ENCODE measurements at regions not wholly inside any gene's neighbourhood (a gene's known extent, or its start where the extent isn't known, plus 50 kb on each side); places are given as distances from the start of the nearest gene placed in this dataset.

- no peak overlapping the region for H3K27ac Mint-ChIP-seq
- Histone ChIP-seq H2BK12ac (ENCODE audit: insufficient read length, low read depth, low read length) (no peak overlapping the region), H4K20me1 (ENCODE audit: control insufficient read depth, insufficient read depth, insufficient read length) (no peaks in the 10 kb centered on the region), H3K4me1 (ENCODE audit: insufficient read depth, low read length) (no peaks in the 10 kb centered on the region), H4K91ac (ENCODE audit: insufficient read length, low read depth, low read length) (no peak overlapping the region), H2BK15ac (ENCODE audit: low read depth, low read length) (no peak overlapping the region), H4K8ac (replicated peaks; ENCODE audit: insufficient read length, low read depth, low read length) (no peak overlapping the region), H3K4me2 (ENCODE audit: insufficient read depth, insufficient read length, low read length) (no peak overlapping the region), H3K14ac (ENCODE audit: insufficient read depth, low read length) (no peak overlapping the region), H3T11ph (ENCODE audit: low read length) (no peak overlapping the region), H2BK5ac (ENCODE audit: insufficient read length, low read length) (no peak overlapping the region), H3K23me2 (ENCODE audit: insufficient read length, low read depth, low read length, poor library complexity, severe bottlenecking) (no peaks in the 10 kb centered on the region), H3K23ac (ENCODE audit: insufficient read length, low read depth, low read length) (no peak overlapping the region), H3K79me1 (ENCODE audit: insufficient read depth, low read depth, low read length, poor library complexity, severe bottlenecking) (no peaks in the 10 kb centered on the region), H3K4ac (ENCODE audit: low read depth, low read length) (no peak overlapping the region), H3K79me2 (ENCODE audit: insufficient read depth, low read length) (no peaks in the 10 kb centered on the region), H3K27ac (ENCODE audit: insufficient read length, low read depth, low read length) (no peak overlapping the region), H3K56ac (ENCODE audit: insufficient read length, low read depth, low read length) (no peak overlapping the region), H4K5ac (ENCODE audit: insufficient read length, low read depth, low read length) (no peak overlapping the region), H3K9ac (ENCODE audit: extremely low read depth, insufficient read length, low read length) (no peak overlapping the region), H2AFZ (ENCODE audit: low read length) (no peak overlapping the region), H3K9me3 (ENCODE audit: control insufficient read depth, low read depth, low read length) (no peaks in the 10 kb centered on the region), H3K27me3 (ENCODE audit: insufficient read depth, low read length) (no peaks in the 10 kb centered on the region), H3K18ac (ENCODE audit: insufficient read length, low read depth, low read length) (no peak overlapping the region), H2AK5ac (ENCODE audit: insufficient read length, low read length) (no peak overlapping the region), H2BK120ac (ENCODE audit: low read depth, low read length, poor library complexity, severe bottlenecking) (no peak overlapping the region), H2BK20ac (ENCODE audit: low read depth, low read length, poor library complexity, severe bottlenecking) (no peak overlapping the region)
- no peaks in the 10 kb centered on the region for H3K9me3 Mint-ChIP-seq
- H3K27me3 Mint-ChIP-seq (ENCODE audit: low read depth), result no peaks in the 10 kb centered on the region
- no peak for DNase-seq
- H3K4me3 Mint-ChIP-seq, result no peak overlapping the region
- no peaks in the 10 kb centered on the region for H3K4me1 Mint-ChIP-seq
- TF ChIP-seq, protein P1, sequence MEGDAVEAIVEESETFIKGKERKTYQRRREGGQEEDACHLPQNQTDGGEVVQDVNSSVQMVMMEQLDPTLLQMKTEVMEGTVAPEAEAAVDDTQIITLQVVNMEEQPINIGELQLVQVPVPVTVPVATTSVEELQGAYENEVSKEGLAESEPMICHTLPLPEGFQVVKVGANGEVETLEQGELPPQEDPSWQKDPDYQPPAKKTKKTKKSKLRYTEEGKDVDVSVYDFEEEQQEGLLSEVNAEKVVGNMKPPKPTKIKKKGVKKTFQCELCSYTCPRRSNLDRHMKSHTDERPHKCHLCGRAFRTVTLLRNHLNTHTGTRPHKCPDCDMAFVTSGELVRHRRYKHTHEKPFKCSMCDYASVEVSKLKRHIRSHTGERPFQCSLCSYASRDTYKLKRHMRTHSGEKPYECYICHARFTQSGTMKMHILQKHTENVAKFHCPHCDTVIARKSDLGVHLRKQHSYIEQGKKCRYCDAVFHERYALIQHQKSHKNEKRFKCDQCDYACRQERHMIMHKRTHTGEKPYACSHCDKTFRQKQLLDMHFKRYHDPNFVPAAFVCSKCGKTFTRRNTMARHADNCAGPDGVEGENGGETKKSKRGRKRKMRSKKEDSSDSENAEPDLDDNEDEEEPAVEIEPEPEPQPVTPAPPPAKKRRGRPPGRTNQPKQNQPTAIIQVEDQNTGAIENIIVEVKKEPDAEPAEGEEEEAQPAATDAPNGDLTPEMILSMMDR (conservative IDR thresholded peaks at IDR 0.05), result no peak
- no CpG with 5 or more reads among the region's 1 CpG for WGBS (ENCODE audit: extremely low coverage, insufficient read length, low lambda C conversion rate)
- H3K36me3 Mint-ChIP-seq (ENCODE audit: insufficient read depth in 1 of 3, low read depth in 3 of 3), result no peaks in the 10 kb centered on the region; a peak in 1 of 7 replicates
These were observed 426.8 kb upstream of the USP24 start for GRCh38 chr1:55641947-55642346.

Measured in H9 (cell line).